ENCODE measurements at regions not wholly inside any gene's neighbourhood (a gene's known extent, or its start where the extent isn't known, plus 50 kb on each side); places are given as distances from the start of the nearest gene placed in this dataset.
A peak's percentile ranks its signal among the peaks of the same experiment; 100 is the strongest.

DNA sequence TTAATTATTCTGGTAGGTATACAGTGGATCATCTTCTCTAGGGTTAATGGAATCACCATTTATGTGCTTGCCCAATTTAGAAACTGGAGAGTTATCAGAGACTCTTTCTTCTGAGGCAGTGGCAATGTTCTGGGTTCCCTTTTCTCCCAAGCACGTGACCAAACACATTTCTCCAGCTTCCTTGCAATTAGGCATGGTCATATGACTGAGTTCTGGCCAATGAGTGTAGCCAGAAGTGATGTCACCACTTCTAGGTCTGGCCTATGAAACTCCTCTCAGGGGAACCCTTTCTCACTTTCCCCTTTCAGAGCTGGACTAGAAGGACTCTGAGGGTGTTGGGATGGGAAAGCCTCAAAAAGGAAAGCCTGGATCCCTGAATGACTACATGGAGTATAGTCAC lies 172.0 kb downstream of the NSG2 start:
- H3K36me3 Mint-ChIP-seq, result no peaks in the 10 kb centered on the region
- Histone ChIP-seq H3K4me3 (no peak overlapping the region), H3K27me3 (no peaks in the 10 kb centered on the region), H3F3A (ENCODE audit: low read depth) (no peaks in the 10 kb centered on the region), H3K9ac (no peak overlapping the region), H3K4me1 (peaks cover 22% of the 10 kb centered on the region), H3K9me3 (ENCODE audit: low read depth) (no peaks in the 10 kb centered on the region), H2AFZ (replicated peaks) (no peak overlapping the region), H3K36me3 (no peaks in the 10 kb centered on the region), H4K20me1 (ENCODE audit: low read depth) (no peaks in the 10 kb centered on the region), H3K4me2 (no peak overlapping the region), H3K79me2 (ENCODE audit: low read depth) (no peaks in the 10 kb centered on the region), H3K27ac (no peak overlapping the region)
- no peak for DNase-seq (ENCODE audit: low spot score)
- peaks cover 5% of the 10 kb centered on the region for H3K27me3 Mint-ChIP-seq (ENCODE audit: insufficient read depth, low read depth)
- no peaks in the 10 kb centered on the region for H3K9me3 Mint-ChIP-seq
- no peak overlapping the region for H3K27ac Mint-ChIP-seq
- H3K4me3 Mint-ChIP-seq, result no peak overlapping the region
- peaks cover 10% of the 10 kb centered on the region for H3K4me1 Mint-ChIP-seq
- no peak for TF ChIP-seq EZH2 (IDR thresholded peaks at IDR 0.05)
- no peak for TF ChIP-seq EZH2phosphoT487 (IDR thresholded peaks at IDR 0.05)
- TF ChIP-seq, protein P1, sequence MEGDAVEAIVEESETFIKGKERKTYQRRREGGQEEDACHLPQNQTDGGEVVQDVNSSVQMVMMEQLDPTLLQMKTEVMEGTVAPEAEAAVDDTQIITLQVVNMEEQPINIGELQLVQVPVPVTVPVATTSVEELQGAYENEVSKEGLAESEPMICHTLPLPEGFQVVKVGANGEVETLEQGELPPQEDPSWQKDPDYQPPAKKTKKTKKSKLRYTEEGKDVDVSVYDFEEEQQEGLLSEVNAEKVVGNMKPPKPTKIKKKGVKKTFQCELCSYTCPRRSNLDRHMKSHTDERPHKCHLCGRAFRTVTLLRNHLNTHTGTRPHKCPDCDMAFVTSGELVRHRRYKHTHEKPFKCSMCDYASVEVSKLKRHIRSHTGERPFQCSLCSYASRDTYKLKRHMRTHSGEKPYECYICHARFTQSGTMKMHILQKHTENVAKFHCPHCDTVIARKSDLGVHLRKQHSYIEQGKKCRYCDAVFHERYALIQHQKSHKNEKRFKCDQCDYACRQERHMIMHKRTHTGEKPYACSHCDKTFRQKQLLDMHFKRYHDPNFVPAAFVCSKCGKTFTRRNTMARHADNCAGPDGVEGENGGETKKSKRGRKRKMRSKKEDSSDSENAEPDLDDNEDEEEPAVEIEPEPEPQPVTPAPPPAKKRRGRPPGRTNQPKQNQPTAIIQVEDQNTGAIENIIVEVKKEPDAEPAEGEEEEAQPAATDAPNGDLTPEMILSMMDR (IDR thresholded peaks at IDR 0.05), result no peak

DNA sequence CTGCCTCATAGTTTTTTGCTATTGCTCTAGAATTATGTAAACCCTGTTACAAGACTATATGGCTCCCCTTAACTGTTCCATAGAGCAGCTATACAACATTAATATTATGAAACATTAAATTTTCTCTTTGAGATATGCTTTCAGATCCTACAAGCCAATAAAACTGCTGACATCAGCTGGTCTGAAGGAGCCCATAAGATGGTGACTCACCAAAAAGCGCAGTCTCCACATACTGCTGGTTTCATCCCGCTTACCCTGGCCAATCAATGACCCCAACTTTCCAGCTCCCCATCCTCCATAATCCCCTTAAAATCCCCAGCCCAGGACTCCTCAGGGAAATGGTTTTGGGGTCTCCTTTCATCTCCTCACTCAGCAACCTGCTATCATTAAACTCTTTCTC lies 172.7 kb downstream of the NSG2 start:
- Histone ChIP-seq H2AFZ (replicated peaks) (no peak overlapping the region), H3K9ac (no peak overlapping the region), H3K79me2 (ENCODE audit: low read depth) (no peaks in the 10 kb centered on the region), H3K4me3 (no peak overlapping the region), H4K20me1 (ENCODE audit: low read depth) (no peaks in the 10 kb centered on the region), H3K36me3 (no peaks in the 10 kb centered on the region), H3K9me3 (ENCODE audit: low read depth) (no peaks in the 10 kb centered on the region), H3K27ac (no peak overlapping the region), H3K4me2 (no peak overlapping the region), H3K27me3 (no peaks in the 10 kb centered on the region), H3K4me1 (peaks cover 22% of the 10 kb centered on the region), H3F3A (ENCODE audit: low read depth) (no peaks in the 10 kb centered on the region)
- H3K27ac Mint-ChIP-seq, result no peak overlapping the region
- TF ChIP-seq EZH2 (IDR thresholded peaks at IDR 0.05), result no peak
- H3K4me3 Mint-ChIP-seq, result no peak overlapping the region
- no peaks in the 10 kb centered on the region for H3K36me3 Mint-ChIP-seq
- peaks cover 3% of the 10 kb centered on the region for H3K27me3 Mint-ChIP-seq (ENCODE audit: insufficient read depth, low read depth)
- DNase-seq (ENCODE audit: low spot score), result no peak
- no peaks in the 10 kb centered on the region for H3K9me3 Mint-ChIP-seq
- peaks cover 8% of the 10 kb centered on the region for H3K4me1 Mint-ChIP-seq

DNA sequence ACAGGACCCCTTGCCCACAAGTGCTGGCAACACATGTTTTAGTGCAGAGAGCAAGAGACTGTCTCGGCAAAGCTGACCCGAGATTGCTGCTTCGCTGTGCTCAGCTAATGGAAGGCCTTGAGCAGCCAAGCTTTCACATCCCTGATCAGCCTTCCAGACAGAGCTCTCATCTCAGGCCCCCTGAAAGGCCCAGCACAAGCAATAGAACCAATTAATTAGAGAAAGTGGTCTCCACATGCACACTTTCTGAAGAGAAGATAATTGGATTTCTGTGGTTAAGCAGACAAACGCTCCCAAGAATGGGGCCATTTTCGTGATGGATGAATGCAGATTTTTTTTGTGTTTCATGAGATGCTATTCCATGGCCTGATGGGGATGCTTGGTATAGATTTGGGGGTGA lies 174.9 kb downstream of the NSG2 start:
- peaks cover 5% of the 10 kb centered on the region for H3K27me3 Mint-ChIP-seq (ENCODE audit: insufficient read depth, low read depth)
- no peak overlapping the region for H3K27ac ChIP-seq
- H3K27ac Mint-ChIP-seq, result no peak overlapping the region
- no peaks in the 10 kb centered on the region for H4K20me1 ChIP-seq (ENCODE audit: low read depth)
- H3K4me1 ChIP-seq, result peaks cover 11% of the 10 kb centered on the region
- H3K79me2 ChIP-seq (ENCODE audit: low read depth), result no peaks in the 10 kb centered on the region
- H3K36me3 Mint-ChIP-seq, result no peaks in the 10 kb centered on the region
- no peak overlapping the region for H3K9ac ChIP-seq
- H3K9me3 Mint-ChIP-seq, result no peaks in the 10 kb centered on the region
- H3K4me1 Mint-ChIP-seq, result peaks cover 5% of the 10 kb centered on the region
- H3K4me3 ChIP-seq, result no peak overlapping the region
- H3K9me3 ChIP-seq (ENCODE audit: low read depth), result no peaks in the 10 kb centered on the region
- no peak overlapping the region for H3K4me2 ChIP-seq
- no peaks in the 10 kb centered on the region for H3K27me3 ChIP-seq
- no peak overlapping the region for H2AFZ ChIP-seq (replicated peaks)
- TF ChIP-seq, protein P1 (IDR thresholded peaks at IDR 0.05), result no peak
- no peaks in the 10 kb centered on the region for H3K36me3 ChIP-seq
- H3K4me3 Mint-ChIP-seq, result no peak overlapping the region
- H3F3A ChIP-seq (ENCODE audit: low read depth), result no peaks in the 10 kb centered on the region
- DNase-seq (ENCODE audit: low spot score), result peak; percentile 29

DNA sequence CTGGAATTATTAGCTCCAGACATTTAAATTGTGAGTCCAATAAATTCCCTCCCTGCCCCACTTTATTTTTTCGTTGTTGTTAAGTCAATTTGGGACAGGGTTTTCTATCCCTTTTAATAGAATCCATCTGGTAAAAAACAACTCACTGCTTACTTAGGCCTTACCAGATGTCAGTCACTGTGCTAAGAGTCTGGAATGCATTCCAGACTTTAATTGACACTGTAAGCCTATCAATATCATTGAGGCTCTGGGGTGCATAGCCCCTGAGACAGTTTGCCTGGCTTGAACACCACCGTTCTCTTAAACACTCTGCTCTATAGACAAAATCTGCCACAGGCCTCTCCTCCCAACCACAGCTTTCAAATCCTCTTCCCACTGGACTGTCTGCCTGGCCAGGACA lies 175.9 kb downstream of the NSG2 start:
- Histone ChIP-seq H3K4me2 (no peak overlapping the region), H3K36me3 (no peaks in the 10 kb centered on the region), H3K4me3 (no peak overlapping the region), H4K20me1 (ENCODE audit: low read depth) (no peaks in the 10 kb centered on the region), H3K9me3 (ENCODE audit: low read depth) (no peaks in the 10 kb centered on the region), H3K9ac (no peak overlapping the region), H3K4me1 (peaks cover 11% of the 10 kb centered on the region), H2AFZ (replicated peaks) (no peak overlapping the region), H3F3A (ENCODE audit: low read depth) (no peaks in the 10 kb centered on the region), H3K79me2 (ENCODE audit: low read depth) (no peaks in the 10 kb centered on the region), H3K27me3 (no peaks in the 10 kb centered on the region), H3K27ac (no peak overlapping the region)
- no peak for TF ChIP-seq EZH2 (IDR thresholded peaks at IDR 0.05)
- no peak for TF ChIP-seq EZH2phosphoT487 (IDR thresholded peaks at IDR 0.05)
- TF ChIP-seq, protein P1 (IDR thresholded peaks at IDR 0.05), result no peak
- Mint-ChIP-seq H3K27me3 (ENCODE audit: insufficient read depth, low read depth) (peaks cover 5% of the 10 kb centered on the region), H3K27ac (no peak overlapping the region), H3K4me1 (peaks cover 6% of the 10 kb centered on the region), H3K36me3 (no peaks in the 10 kb centered on the region), H3K4me3 (no peak overlapping the region), H3K9me3 (no peaks in the 10 kb centered on the region)
- no peak for DNase-seq (ENCODE audit: low spot score)

All from neural progenitor cell (in vitro differentiated cells).